Adrenal gland (tissue), 5 donors: ENCODE measurements at regions not wholly inside any gene's neighbourhood (a gene's known extent, or its start where the extent isn't known, plus 50 kb on each side); places are given as distances from the start of the nearest gene placed in this dataset.

Experiments used
- POLR2A ChIP-seq, 2 donors: fragments of 450-650 bp; IDR thresholded peaks; one replicate each; pipeline ENCODE4 v1.6.1; 2017; ENCODE audit warnings: antibody characterized with exemption in 2 of 2, mild to moderate bottlenecking in 2 of 2, moderate library complexity in 1 of 2
- TF ChIP-seq, protein P1 (sequence below), 6 experiments: fragments of 450-650 bp in 4 of 6; fragments of 200-600 bp in 2 of 6; sonication (generic) in 1 of 6; IDR thresholded peaks; 1 replicate in 5 of 6; 2 replicates in 1 of 6; pipeline versions ENCODE4 v1.5.1 to v1.8.0; 2016 to 2021; ENCODE audit warnings: antibody characterized with exemption in 6 of 6, mild to moderate bottlenecking in 2 of 6, moderate library complexity in 1 of 6
- donor health status: DM: no; HTN: no; CAD: no.

DNA sequence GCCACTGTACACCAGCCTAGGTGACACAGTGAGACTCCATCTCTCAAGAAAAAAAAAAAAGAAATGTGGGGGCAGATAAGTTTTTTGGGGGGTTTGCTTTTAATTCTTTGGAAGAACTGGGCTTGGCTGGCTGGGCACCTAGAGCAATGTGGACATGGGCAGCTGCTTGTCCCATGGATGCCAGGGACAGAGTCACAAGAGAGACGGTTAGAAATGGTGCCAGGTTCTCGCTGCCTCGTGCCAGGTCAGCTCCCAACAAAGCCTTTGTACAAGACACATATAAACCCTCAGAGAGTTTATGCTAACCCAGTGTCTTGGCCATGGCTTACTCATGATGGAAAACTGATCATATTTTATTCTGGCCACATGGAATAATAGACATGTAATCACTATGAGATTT is 76.2 kb upstream of the ESR1 start:
- TF ChIP-seq, protein P1, sequence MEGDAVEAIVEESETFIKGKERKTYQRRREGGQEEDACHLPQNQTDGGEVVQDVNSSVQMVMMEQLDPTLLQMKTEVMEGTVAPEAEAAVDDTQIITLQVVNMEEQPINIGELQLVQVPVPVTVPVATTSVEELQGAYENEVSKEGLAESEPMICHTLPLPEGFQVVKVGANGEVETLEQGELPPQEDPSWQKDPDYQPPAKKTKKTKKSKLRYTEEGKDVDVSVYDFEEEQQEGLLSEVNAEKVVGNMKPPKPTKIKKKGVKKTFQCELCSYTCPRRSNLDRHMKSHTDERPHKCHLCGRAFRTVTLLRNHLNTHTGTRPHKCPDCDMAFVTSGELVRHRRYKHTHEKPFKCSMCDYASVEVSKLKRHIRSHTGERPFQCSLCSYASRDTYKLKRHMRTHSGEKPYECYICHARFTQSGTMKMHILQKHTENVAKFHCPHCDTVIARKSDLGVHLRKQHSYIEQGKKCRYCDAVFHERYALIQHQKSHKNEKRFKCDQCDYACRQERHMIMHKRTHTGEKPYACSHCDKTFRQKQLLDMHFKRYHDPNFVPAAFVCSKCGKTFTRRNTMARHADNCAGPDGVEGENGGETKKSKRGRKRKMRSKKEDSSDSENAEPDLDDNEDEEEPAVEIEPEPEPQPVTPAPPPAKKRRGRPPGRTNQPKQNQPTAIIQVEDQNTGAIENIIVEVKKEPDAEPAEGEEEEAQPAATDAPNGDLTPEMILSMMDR (IDR thresholded peaks at IDR 0.05), result no peak
- TF ChIP-seq POLR2A (IDR thresholded peaks at IDR 0.05), result no peak
